22Rv1 (cell line): ENCODE measurements at regions not wholly inside any gene's neighbourhood (a gene's known extent, or its start where the extent isn't known, plus 50 kb on each side); places are given as distances from the start of the nearest gene placed in this dataset.

Source experiments
- H3K27ac ChIP-seq: fragments of 450-650 bp; 2 replicates; pipeline ENCODE4 v1.5.1; 2017
- ZFX ChIP-seq: fragments of 450-650 bp; IDR thresholded peaks from 2 replicates; pipeline ENCODE4 v1.6.1; 2017; ENCODE audit warnings: antibody characterized with exemption, borderline replicate concordance
- TF ChIP-seq, protein P1 (sequence below): fragments of 450-650 bp; IDR thresholded peaks from 2 replicates; pipeline ENCODE4 v1.5.1; 2017; ENCODE audit warnings: mild to moderate bottlenecking

DNA sequence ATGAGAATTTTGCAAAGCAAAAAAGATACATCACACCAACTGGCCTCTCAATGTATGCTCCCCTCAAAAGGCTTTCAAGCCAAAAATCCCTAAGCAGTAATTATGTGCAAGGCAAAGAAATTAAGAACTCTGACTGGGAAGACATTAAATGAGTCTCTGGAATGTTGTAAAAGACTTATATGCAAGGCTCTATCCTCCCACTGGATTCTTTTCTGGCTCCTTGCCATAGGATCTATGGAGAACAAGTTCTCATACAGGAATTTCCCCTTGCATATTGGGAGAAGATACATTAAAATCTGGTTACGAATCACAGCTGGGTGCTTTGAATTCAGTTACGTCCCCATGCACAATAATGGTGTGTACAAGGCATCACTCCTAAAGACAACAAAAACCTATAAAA, 73.4 kb upstream of the ATL2 start:
- TF ChIP-seq, protein P1, sequence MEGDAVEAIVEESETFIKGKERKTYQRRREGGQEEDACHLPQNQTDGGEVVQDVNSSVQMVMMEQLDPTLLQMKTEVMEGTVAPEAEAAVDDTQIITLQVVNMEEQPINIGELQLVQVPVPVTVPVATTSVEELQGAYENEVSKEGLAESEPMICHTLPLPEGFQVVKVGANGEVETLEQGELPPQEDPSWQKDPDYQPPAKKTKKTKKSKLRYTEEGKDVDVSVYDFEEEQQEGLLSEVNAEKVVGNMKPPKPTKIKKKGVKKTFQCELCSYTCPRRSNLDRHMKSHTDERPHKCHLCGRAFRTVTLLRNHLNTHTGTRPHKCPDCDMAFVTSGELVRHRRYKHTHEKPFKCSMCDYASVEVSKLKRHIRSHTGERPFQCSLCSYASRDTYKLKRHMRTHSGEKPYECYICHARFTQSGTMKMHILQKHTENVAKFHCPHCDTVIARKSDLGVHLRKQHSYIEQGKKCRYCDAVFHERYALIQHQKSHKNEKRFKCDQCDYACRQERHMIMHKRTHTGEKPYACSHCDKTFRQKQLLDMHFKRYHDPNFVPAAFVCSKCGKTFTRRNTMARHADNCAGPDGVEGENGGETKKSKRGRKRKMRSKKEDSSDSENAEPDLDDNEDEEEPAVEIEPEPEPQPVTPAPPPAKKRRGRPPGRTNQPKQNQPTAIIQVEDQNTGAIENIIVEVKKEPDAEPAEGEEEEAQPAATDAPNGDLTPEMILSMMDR, result no peak
- no peak for TF ChIP-seq ZFX
- H3K27ac ChIP-seq, result no peak overlapping the region

- no peak overlapping the region for H3K27ac ChIP-seq
- no peak for TF ChIP-seq ZFX
- TF ChIP-seq, protein P1, result no peak
These were observed 71.8 kb upstream of the ATL2 start for GRCh38 chr2:38448692-38449410.

DNA sequence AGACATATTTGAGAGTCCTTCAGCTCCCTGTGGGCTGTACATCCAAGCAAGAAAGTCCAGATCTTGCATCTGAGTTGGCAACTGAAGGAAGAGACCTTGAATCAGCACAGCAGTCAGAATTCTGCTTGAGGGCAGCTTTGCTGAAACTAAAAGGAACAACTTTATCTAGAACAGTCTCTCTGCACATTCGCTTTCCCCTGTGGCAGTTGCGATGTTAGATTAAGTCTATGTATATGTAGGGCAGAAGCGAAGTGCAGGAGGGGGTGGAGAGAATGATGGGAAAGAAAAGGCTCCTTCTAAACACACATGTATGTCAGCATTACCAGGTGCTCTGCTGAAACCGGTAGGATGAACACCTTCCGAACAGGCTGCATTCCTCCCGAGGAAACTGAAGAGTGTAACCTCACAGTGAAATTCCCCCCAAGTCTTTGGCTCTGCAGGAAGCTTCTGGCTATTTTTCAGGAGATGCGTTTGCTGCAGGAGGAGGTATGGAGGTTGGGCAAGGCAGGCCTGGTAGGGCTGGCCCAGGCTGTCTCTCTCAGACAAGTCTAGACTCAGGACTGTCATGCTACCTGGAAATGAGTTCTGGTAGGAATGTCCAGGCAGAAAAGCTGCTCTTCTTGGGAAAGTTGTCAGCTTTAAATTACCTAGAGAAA, 70.0 kb upstream of the ATL2 start:
- H3K27ac ChIP-seq, result no peak overlapping the region
- TF ChIP-seq, protein P1, result no peak
- no peak for TF ChIP-seq ZFX

GRCh38 chr2:38446418-38446817, 69.3 kb upstream of the ATL2 start:
- H3K27ac ChIP-seq, result no peak overlapping the region
- TF ChIP-seq, protein P1, result no peak
- TF ChIP-seq ZFX, result no peak

DNA sequence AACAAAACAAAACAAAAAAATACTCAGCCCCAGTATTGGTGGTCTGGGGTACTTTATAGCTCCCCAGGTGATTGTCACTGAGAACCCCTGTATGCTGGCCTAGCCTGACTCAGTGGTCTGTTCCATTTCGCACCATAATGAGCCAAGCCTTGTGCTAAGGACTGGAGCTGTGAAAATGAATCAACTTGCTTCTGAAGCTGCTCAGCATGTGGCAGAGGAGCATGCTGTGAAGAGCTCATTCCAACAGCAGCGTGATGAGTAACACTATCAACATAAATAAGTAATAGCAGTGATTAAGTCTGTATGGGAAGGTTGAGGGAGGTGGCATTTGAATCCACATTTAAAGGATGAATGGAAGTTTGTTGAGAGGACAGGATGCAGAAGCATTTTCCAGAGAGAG, 67.2 kb upstream of the ATL2 start:
- H3K27ac ChIP-seq, result no peak overlapping the region
- TF ChIP-seq ZFX, result no peak
- TF ChIP-seq, protein P1, result no peak

DNA sequence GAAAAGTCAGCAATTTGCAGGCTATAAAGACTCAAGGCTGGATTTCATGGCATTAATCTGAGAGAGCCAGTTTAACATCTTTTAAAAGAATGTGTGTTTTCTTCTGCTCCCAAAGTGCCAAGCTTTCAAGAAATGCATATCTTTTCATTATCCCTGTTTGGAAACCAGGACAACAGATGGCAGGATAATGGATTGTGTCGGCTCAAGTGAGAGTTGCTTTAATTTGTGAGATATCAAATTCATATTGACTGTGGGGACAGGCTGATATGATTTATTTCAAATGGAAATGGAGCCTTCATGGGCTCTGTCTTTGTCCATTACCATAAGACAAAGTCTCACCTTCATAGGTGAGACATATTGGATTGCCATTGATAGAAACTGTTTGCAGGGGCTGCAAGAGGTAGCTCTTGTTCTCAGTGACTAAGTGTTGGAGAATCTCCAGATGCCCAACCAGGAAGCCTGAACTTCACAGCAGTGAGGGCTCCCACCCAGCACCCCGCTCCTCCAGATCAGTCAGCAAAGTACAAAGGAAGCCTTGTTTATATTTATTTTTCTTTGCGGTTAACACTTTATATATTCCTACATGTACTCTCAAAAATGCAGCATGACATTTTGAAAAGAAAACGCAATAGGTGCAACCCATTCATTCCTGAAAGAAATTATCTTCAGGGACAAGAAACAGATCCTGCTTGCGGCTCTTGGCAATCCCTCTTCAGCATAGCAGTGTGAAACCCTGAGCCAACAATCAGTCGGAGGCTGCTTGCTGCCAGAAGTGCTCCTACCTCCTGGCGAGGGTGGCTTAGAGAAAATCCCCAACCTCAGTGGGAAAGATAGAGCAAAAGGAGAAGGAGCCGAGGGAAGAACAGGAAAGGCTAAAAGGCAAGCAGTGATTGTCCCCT, 65.8 kb upstream of the ATL2 start:
- no peak for TF ChIP-seq ZFX
- TF ChIP-seq, protein P1, result no peak
- H3K27ac ChIP-seq, result no peak overlapping the region
